Epithelial cell of proximal tubule (primary cell): ENCODE measurements at regions not wholly inside any gene's neighbourhood (a gene's known extent, or its start where the extent isn't known, plus 50 kb on each side); places are given as distances from the start of the nearest gene placed in this dataset.
A peak's percentile ranks its signal among the peaks of the same experiment; 100 is the strongest.

Experiments
- DNase-seq: peaks from one replicate; pipeline ENCODE4 v3.0.0-alpha.2; 2011; ENCODE audit warnings: low read depth
- H3K4me3 ChIP-seq: 2 replicates; pipeline ENCODE4 v1.5.1; 2011; ENCODE audit warnings: low read depth, mild to moderate bottlenecking, low read length
- TF ChIP-seq, protein P1 (sequence below): conservative IDR thresholded peaks from 2 replicates; pipeline ENCODE4 v1.5.1; 2012; ENCODE audit warnings: low read depth, mild to moderate bottlenecking, low read length

GRCh38 chr13:40340368-40341095 lies 325.9 kb downstream of the FOXO1 start:
- no peak overlapping the region for H3K4me3 ChIP-seq
- no peak for DNase-seq
- TF ChIP-seq, protein P1, sequence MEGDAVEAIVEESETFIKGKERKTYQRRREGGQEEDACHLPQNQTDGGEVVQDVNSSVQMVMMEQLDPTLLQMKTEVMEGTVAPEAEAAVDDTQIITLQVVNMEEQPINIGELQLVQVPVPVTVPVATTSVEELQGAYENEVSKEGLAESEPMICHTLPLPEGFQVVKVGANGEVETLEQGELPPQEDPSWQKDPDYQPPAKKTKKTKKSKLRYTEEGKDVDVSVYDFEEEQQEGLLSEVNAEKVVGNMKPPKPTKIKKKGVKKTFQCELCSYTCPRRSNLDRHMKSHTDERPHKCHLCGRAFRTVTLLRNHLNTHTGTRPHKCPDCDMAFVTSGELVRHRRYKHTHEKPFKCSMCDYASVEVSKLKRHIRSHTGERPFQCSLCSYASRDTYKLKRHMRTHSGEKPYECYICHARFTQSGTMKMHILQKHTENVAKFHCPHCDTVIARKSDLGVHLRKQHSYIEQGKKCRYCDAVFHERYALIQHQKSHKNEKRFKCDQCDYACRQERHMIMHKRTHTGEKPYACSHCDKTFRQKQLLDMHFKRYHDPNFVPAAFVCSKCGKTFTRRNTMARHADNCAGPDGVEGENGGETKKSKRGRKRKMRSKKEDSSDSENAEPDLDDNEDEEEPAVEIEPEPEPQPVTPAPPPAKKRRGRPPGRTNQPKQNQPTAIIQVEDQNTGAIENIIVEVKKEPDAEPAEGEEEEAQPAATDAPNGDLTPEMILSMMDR: peak; percentile 51

GRCh38 chr13:40341096-40341471 lies 325.4 kb downstream of the FOXO1 start:
- no peak for DNase-seq
- TF ChIP-seq, protein P1: no peak
- H3K4me3 ChIP-seq: no peak overlapping the region

DNA sequence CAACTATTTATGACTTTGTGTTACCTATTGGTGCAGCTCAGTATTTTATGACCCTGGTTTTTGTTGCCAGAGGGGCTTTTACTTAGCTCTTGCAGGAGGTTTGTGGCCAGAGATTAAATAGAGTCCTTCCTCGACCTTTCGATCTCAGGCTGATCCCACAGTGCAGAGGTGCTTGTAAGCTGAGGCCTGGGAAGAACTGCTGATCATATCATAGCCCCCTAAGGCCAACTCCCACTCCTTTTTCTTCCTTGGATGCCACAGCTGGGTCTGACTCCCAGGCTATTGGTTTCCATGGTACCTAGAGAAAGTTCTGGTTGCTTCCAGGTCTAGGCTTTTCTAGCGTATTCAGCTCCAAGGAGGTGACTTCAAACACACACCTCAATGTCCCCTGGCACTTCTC lies 324.9 kb downstream of the FOXO1 start:
- no peak for DNase-seq
- TF ChIP-seq, protein P1: no peak
- H3K4me3 ChIP-seq: no peak overlapping the region

- no peak overlapping the region for H3K4me3 ChIP-seq
- DNase-seq: no peak
Measured at GRCh38 chr13:40342461-40342860, 324.0 kb downstream of the FOXO1 start.

GRCh38 chr13:40342901-40343300 lies 323.5 kb downstream of the FOXO1 start:
- DNase-seq: no peak
- no peak overlapping the region for H3K4me3 ChIP-seq
- TF ChIP-seq, protein P1: no peak

More at GRCh38 chr13:40342461-40342860, 324.0 kb downstream of the FOXO1 start:
- TF ChIP-seq, protein P1: no peak

GRCh38 chr13:40343550-40344269 lies 322.7 kb downstream of the FOXO1 start:
- no peak for DNase-seq
- TF ChIP-seq, protein P1: no peak
- H3K4me3 ChIP-seq: no peak overlapping the region
